ENCODE measurements at regions not wholly inside any gene's neighbourhood (a gene's known extent, or its start where the extent isn't known, plus 50 kb on each side); places are given as distances from the start of the nearest gene placed in this dataset.

GRCh38 chr4:148812101-148812500 lies 369.9 kb upstream of the NR3C2 start:
- TF ChIP-seq POLR2A (IDR thresholded peaks at IDR 0.05) (no peak), CTCF (IDR thresholded peaks at IDR 0.05 in 4 of 5, conservative IDR thresholded peaks at IDR 0.05 in 1 of 5) (no peak)

All from gastrocnemius medialis (tissue), 4 donors.